Fibroblast of lung (primary cell): ENCODE measurements at regions not wholly inside any gene's neighbourhood (a gene's known extent, or its start where the extent isn't known, plus 50 kb on each side); places are given as distances from the start of the nearest gene placed in this dataset.

ENCODE experiments used
- DNase-seq, 2 donors: peaks; one replicate each; pipeline versions ENCODE4 v3.0.0 to v3.0.0-alpha.2; 2010; ENCODE audit warnings: low read depth in 2 of 2
- H2AFZ ChIP-seq: 2 replicates; pipeline ENCODE4 v1.5.1; 2012; ENCODE audit warnings: low read length, control low read depth, inconsistent platforms
- H3K27ac ChIP-seq: 2 replicates; pipeline ENCODE4 v1.5.1; 2011; ENCODE audit warnings: low read length, control low read depth; ENCODE audit not compliant: insufficient read depth
- H3K27me3 ChIP-seq: 2 replicates; pipeline ENCODE4 v1.5.1; 2011; ENCODE audit warnings: mild to moderate bottlenecking, low read length; ENCODE audit not compliant: control insufficient read depth, insufficient read depth
- H3K36me3 ChIP-seq: 2 replicates; pipeline ENCODE4 v1.5.1; 2011; ENCODE audit warnings: low read length; ENCODE audit not compliant: control insufficient read depth, insufficient read depth
- H3K4me1 ChIP-seq: 2 replicates; pipeline ENCODE4 v1.5.1; 2011; ENCODE audit warnings: low read length; ENCODE audit not compliant: control insufficient read depth, insufficient read depth; ENCODE audit errors: extremely low read depth
- H3K4me2 ChIP-seq: 2 replicates; pipeline ENCODE4 v1.5.1; 2011; ENCODE audit warnings: low read length, control low read depth; ENCODE audit not compliant: insufficient read depth; ENCODE audit errors: extremely low read depth
- H3K4me3 ChIP-seq, 4 experiments: fragments of 200-600 bp in 1 of 4; sonication (generic) in 1 of 4; replicated peaks in 1 of 4; 2 replicates each; pipeline ENCODE4 v1.5.1; 2011 to 2016; ENCODE audit warnings: low read length in 4 of 4, low read depth in 3 of 4, mild to moderate bottlenecking in 3 of 4, control low read depth in 2 of 4, inconsistent platforms in 1 of 4, mixed read lengths in 1 of 4; ENCODE audit not compliant: insufficient read depth in 1 of 4; ENCODE audit errors: control extremely low read depth in 1 of 4
- H3K79me2 ChIP-seq: 2 replicates; pipeline ENCODE4 v1.5.1; 2012; ENCODE audit warnings: mild to moderate bottlenecking, low read length, inconsistent platforms; ENCODE audit not compliant: control insufficient read depth, insufficient read depth
- H3K9ac ChIP-seq: 2 replicates; pipeline ENCODE4 v1.5.1; 2011; ENCODE audit warnings: mild to moderate bottlenecking, low read length, control low read depth; ENCODE audit not compliant: insufficient read depth
- H3K9me3 ChIP-seq: 2 replicates; pipeline ENCODE4 v1.5.1; 2012; ENCODE audit warnings: low read depth, low read length; ENCODE audit not compliant: control insufficient read depth, insufficient read depth
- H4K20me1 ChIP-seq: 2 replicates; pipeline ENCODE4 v1.5.1; 2011; ENCODE audit warnings: low read length; ENCODE audit not compliant: control insufficient read depth, insufficient read depth; ENCODE audit errors: extremely low read depth
- CTCF ChIP-seq, 2 donors: IDR thresholded peaks in 1 of 2; conservative IDR thresholded peaks in 1 of 2; 1 replicate in 1 of 2; 2 replicates in 1 of 2; pipeline ENCODE4 v1.5.1; 2011 to 2012; ENCODE audit warnings: low read length in 2 of 2, control low read depth in 1 of 2, inconsistent platforms in 1 of 2, low read depth in 1 of 2, mild to moderate bottlenecking in 1 of 2
- EZH2 ChIP-seq: IDR thresholded peaks from 2 replicates; pipeline ENCODE4 v1.5.1; 2012; ENCODE audit warnings: low read length, control low read depth, mild to moderate bottlenecking; ENCODE audit errors: missing control alignments

DNA sequence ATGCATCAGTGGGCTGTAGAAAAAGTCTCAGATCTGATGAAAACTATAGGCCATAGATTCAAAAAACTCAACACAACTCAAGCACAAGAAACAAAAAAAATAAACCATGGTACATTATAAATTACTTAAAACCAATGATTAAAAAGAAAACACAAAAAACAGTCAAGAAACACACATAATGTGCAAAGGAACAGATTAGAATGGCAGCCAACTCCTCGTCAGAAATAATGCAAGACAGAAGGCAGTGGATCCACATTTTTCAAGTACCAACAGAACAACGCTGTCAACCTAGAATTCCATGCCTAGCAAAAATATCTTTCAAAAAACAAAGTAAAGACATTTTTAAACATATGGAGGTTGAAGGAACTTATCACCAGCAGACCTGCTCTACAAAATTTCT, 69.7 kb downstream of the PSMB1 start:
- TF ChIP-seq CTCF (conservative IDR thresholded peaks at IDR 0.05 in 1 of 2, IDR thresholded peaks at IDR 0.05 in 1 of 2; ENCODE audit: low read depth in 1 of 2, low read length in 2 of 2), result no peak
- TF ChIP-seq EZH2, result no peak
- no peak overlapping the region for H3K4me2 ChIP-seq
- no peaks in the 10 kb centered on the region for H3K27me3 ChIP-seq
- H3K9me3 ChIP-seq, result no peaks in the 10 kb centered on the region
- no peak for DNase-seq
- no peaks in the 10 kb centered on the region for H3K79me2 ChIP-seq
- no peak overlapping the region for H3K27ac ChIP-seq
- no peaks in the 10 kb centered on the region for H4K20me1 ChIP-seq
- no peak overlapping the region for H3K4me3 ChIP-seq
- no peaks in the 10 kb centered on the region for H3K36me3 ChIP-seq
- H2AFZ ChIP-seq, result no peak overlapping the region
- H3K4me1 ChIP-seq, result no peaks in the 10 kb centered on the region
- H3K9ac ChIP-seq, result no peak overlapping the region

DNA sequence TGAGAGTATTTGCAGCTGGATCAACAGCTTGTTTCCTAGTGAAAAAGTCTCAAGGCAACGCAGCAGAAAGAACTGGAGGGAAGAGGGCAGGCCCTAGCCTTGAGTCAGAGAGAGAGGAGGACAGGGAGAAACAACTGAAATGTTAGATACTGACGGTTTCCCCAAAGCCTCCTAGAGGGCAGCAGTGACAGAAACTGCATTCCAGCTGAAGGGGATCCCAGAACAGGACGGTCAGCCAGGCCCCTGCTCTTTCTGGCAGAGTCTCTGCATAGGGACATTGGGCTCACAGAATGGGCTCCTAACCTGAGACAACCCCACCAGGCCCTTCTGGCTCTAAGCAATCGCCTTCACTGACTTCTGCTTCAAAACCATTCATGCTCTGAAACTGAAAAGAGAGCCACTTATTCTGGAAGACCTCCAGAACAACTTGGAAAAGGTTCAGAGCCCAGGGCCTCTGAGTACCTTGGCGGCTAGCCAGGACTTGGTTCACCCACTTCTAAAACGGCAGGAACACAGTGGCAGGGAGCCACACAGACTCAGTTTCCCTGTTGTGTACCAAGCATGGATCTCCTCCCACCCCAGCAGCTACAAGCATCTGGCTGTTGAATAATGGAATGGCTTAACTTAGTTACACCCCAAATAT, 72.9 kb downstream of the PSMB1 start:
- no peak for TF ChIP-seq EZH2
- TF ChIP-seq CTCF (conservative IDR thresholded peaks at IDR 0.05 in 1 of 2, IDR thresholded peaks at IDR 0.05 in 1 of 2; ENCODE audit: low read depth in 1 of 2, low read length in 2 of 2), result peak; percentile 21 to 42

DNA sequence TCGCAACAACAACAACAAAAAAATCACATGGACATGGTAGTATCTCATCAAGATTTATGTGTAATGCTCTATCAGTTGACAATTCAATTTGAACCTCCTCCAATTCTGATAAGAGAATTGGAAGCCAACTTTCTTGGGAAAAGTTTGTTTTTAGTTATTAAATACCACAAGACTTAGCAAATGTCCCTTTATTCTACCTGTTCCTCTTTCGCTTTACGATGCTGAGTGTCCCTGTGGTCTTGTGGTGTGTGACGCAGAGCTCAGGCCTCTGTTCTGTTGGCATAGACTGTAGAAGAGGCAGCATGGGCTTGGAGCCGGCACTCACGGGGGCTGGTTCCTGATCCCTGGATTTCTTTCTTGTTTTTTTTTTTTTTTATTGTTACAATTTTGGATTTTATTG, 76.7 kb downstream of the PSMB1 start:
- H3K4me3 ChIP-seq, result no peak overlapping the region

More for the DNA sequence above, 72.9 kb downstream of the PSMB1 start:
- Histone ChIP-seq H3K4me1 (no peaks in the 10 kb centered on the region), H4K20me1 (no peaks in the 10 kb centered on the region), H3K4me2 (no peak overlapping the region), H3K27me3 (no peaks in the 10 kb centered on the region), H3K79me2 (no peaks in the 10 kb centered on the region), H3K36me3 (no peaks in the 10 kb centered on the region), H3K9ac (no peak overlapping the region), H3K9me3 (no peaks in the 10 kb centered on the region), H3K27ac (no peak overlapping the region), H3K4me3 (no peak overlapping the region), H2AFZ (no peak overlapping the region)
- DNase-seq, result peak in 1 of 2 donors; percentile 34

More for the DNA sequence above, 76.7 kb downstream of the PSMB1 start:
- H3K36me3 ChIP-seq, result no peaks in the 10 kb centered on the region
- no peak for TF ChIP-seq EZH2
- TF ChIP-seq CTCF (conservative IDR thresholded peaks at IDR 0.05 in 1 of 2, IDR thresholded peaks at IDR 0.05 in 1 of 2; ENCODE audit: low read depth in 1 of 2, low read length in 2 of 2), result no peak
- no peak overlapping the region for H3K4me2 ChIP-seq
- no peaks in the 10 kb centered on the region for H3K9me3 ChIP-seq
- no peak overlapping the region for H2AFZ ChIP-seq
- no peaks in the 10 kb centered on the region for H3K79me2 ChIP-seq
- DNase-seq, result no peak
- H3K27ac ChIP-seq, result no peak overlapping the region
- H4K20me1 ChIP-seq, result no peaks in the 10 kb centered on the region
- no peaks in the 10 kb centered on the region for H3K27me3 ChIP-seq
- H3K9ac ChIP-seq, result no peak overlapping the region
- no peaks in the 10 kb centered on the region for H3K4me1 ChIP-seq
